ENCODE measurements at regions not wholly inside any gene's neighbourhood (a gene's known extent, or its start where the extent isn't known, plus 50 kb on each side); places are given as distances from the start of the nearest gene placed in this dataset.
"Not testable (repeated sequence)": the region's sequence is repeated elsewhere in the genome, so short reads cannot be mapped to it uniquely, and the experiment has no call there.

GRCh38 chr13:18978447-18978846 lies 203.2 kb downstream of the TUBA3C start:
- no peak for DNase-seq (ENCODE audit: low read depth)
- no peak for TF ChIP-seq CTCF (IDR thresholded peaks at IDR 0.05; ENCODE audit: insufficient read depth, low read depth, low read length)
- no peak overlapping the region for H3K4me3 ChIP-seq (ENCODE audit: low read depth, low read length)

DNA sequence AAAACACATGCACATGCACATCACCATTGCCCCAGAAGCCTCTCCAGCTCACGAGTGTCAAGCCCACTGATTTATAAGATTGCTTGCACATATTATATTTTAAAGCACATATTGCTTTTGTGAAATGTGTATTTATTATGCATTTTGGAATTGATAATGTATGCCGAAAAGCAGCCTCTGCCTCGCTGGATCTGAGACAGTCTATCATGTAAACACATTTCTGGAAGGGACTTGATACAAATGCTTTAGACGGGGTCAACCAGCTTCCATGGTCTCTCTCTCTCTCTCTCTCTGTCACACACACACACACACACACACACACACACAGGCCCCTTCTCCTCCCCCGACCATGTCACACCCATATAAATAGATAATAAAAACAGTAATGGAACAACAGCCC lies 203.8 kb downstream of the TUBA3C start:
- no peak for DNase-seq (ENCODE audit: low read depth)
- TF ChIP-seq CTCF (IDR thresholded peaks at IDR 0.05; ENCODE audit: insufficient read depth, low read depth, low read length) = no peak
- no peak overlapping the region for H3K4me3 ChIP-seq (ENCODE audit: low read depth, low read length)

DNA sequence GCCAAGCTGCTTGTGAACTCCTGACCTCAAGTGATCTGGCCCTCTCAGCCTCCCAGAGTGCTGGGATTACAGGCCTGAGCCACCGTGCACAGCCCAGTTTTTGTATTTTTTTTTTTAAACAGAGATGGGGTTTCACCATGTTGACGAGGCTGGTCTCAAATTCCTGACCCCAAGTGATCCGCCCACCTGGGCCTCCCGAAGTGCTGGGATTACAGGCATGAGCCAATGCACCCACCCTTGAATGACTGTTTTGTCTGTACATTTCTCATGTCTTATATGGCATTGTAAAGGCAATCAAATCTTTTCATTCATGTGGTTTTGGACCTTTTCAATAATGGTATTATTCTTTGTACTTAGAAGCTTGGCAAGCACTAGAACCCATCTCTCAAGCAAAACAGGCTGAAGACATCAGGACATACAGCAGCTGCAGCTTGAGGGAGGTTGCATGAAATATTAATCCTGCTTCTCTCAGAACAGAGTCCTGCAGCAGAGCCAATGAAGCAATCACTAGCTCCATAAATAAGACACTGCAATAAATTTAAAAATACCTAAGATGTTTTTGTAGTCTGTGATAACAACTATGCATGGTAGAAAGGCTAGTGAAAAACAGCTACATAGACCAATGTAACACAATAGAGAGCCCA lies 209.9 kb downstream of the TUBA3C start:
- H3K4me3 ChIP-seq (ENCODE audit: low read depth, low read length) = no peak overlapping the region
- no peak for TF ChIP-seq CTCF (IDR thresholded peaks at IDR 0.05; ENCODE audit: insufficient read depth, low read depth, low read length)
- DNase-seq (ENCODE audit: low read depth) = no peak

DNA sequence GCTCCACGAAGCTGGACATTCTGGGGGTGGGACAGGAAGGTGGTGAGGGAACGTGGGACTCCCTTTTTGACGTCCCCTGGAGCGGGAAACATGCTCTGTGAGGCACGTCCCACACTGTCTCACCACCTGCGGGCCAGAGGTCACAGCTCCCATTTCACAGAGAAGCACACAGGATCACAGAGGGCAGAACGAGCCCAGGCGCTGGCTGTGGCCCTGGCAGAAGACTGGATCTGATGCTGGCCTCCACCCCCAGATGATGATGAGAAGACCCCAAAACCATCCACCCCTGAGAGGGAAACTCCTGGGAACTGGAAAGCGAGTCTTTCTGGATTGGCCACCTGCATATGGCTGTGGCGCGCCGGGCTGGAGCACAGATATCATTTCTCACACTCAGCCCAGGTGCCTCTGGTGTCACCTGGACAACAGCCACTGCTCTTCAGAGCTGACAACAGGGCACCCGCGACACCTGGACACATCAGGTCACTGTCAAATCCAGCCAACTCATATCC lies 216.2 kb downstream of the TUBA3C start:
- DNase-seq (ENCODE audit: low read depth) = no peak
- TF ChIP-seq CTCF (IDR thresholded peaks at IDR 0.05; ENCODE audit: insufficient read depth, low read depth, low read length) = no peak
- H3K4me3 ChIP-seq (ENCODE audit: low read depth, low read length) = no peak overlapping the region

DNA sequence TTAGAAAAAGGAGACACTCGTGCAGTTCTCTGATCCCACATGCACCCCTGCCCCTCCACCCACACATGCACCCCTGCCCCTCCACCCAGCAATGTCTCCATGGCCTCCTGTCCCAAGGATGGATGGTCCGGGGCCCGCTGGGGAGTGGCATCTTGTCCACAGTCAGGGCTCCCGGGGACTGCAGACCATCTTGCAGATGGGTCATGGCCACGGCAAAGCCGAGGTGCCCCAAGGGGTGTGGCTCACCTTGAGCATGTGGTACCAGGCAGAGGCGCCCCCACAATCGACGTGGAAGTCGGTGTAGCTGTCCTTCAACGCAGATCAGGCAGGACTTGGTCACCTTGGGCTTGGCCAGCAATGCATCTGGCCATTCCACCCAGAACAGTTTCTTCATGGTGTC lies 216.7 kb downstream of the TUBA3C start:
- no peak for TF ChIP-seq CTCF (IDR thresholded peaks at IDR 0.05; ENCODE audit: insufficient read depth, low read depth, low read length)
- H3K4me3 ChIP-seq (ENCODE audit: low read depth, low read length) = no peak overlapping the region
- DNase-seq (ENCODE audit: low read depth) = no peak

DNA sequence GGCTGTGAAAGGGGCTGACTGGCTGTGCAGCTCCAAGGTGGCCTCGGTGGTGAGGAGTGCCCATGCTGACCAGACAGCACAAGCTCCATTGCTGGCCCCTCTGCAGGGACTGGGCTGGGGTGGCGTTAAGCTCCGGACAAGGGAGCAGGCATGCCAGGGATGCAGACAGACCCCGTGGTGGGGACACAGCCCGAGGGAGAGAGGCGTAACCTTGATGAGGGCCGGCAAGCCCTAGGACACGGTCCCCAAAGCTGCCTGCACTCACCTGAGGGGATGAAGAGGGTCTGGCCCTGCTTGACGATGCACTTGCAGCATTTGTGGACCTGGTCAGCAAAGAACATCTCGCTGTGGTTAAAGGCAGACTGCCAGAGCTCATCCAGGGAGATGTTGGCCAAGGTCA lies 217.9 kb downstream of the TUBA3C start:
- not testable (repeated sequence) for DNase-seq (ENCODE audit: low read depth); H3K4me3 ChIP-seq (ENCODE audit: low read depth, low read length)

DNA sequence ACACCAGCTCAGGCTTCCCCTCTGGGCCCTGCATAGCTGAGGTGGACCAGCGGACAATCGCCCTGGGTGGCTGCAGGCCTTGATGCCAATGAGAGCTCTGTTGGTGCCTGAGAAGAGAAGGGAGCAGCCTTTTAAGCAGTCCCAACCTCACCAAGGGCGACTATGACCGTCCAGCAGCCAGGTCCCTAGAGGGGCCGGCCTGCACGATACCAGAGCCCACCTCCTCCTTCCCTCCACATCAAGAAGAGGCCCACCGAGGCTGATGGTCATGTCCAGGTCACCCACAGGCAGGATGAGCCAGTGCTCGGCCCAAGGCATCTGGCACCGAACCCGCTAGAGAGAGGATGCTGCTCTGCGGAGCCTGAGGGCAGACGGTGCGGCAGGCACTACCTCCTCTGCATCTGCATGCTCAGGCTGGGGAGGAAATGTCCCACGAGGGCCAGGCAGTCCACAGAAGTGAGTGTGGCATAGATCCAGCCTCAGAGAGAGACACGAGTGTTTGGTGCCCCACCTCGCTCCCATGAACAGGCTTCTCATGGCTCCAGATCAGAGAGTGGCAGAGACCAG lies 219.4 kb downstream of the TUBA3C start:
- TF ChIP-seq CTCF (IDR thresholded peaks at IDR 0.05; ENCODE audit: insufficient read depth, low read depth, low read length) = no peak
- no peak overlapping the region for H3K4me3 ChIP-seq (ENCODE audit: low read depth, low read length)
- DNase-seq (ENCODE audit: low read depth) = no peak

Measured in fibroblast of villous mesenchyme (primary cell).